IMR-90 (cell line): ENCODE measurements at regions not wholly inside any gene's neighbourhood (a gene's known extent, or its start where the extent isn't known, plus 50 kb on each side); places are given as distances from the start of the nearest gene placed in this dataset.

Source experiments
- ATAC-seq: fragments of 200-7000 bp; cut with Tn5 transposase; 2 replicates; pipeline ENCODE4 v1.9.1; 2020; ENCODE audit warnings: low read depth, mild to moderate bottlenecking, moderate library complexity
- BruUV-seq: library from RNA; stranded (reverse); fragments of 400-500 nt; replicated peaks from 2 replicates; lab custom pipeline; 2021; lab: Mats Ljungman, UMichigan
- CTCF ChIA-PET: fragments of 300-600 bp; formaldehyde crosslinking; extraction: SDS; loops from one replicate; lab custom pipeline; 2021; ENCODE audit warnings: antibody characterized with exemption; lab: Yijun Ruan, JAX
- POLR2A ChIA-PET: fragments of 300-600 bp; sonication (Branson Sonifier 250); formaldehyde crosslinking; loops from one replicate; lab custom pipeline; 2022; ENCODE audit warnings: antibody characterized with exemption; ENCODE audit not compliant: unreplicated experiment; lab: Charles Lee
- DNase-seq: peaks from one replicate; pipeline ENCODE4 v3.0.0; 2013
- H2AFZ ChIP-seq: replicated peaks from 2 replicates; pipeline ENCODE3; 2013; ENCODE audit warnings: low read length, mild to moderate bottlenecking; ENCODE audit not compliant: poor library complexity
- H2AK5ac ChIP-seq: 2 replicates; pipeline ENCODE4 v1.6.1; 2013; ENCODE audit warnings: low read depth, low read length, inconsistent platforms
- H2AK9ac ChIP-seq: replicated peaks from 2 replicates; pipeline ENCODE3; 2013; ENCODE audit warnings: mild to moderate bottlenecking, low read depth, low read length, moderate library complexity; ENCODE audit not compliant: poor library complexity
- H2BK120ac ChIP-seq: 2 replicates; pipeline ENCODE4 v1.6.1; 2013; ENCODE audit warnings: low read depth, low read length, inconsistent platforms
- H2BK15ac ChIP-seq: 3 replicates; pipeline ENCODE4 v1.6.1; 2013; ENCODE audit warnings: low read depth, low read length, inconsistent platforms
- H2BK20ac ChIP-seq: 2 replicates; pipeline ENCODE4 v1.6.1; 2013; ENCODE audit warnings: low read depth, mild to moderate bottlenecking, inconsistent platforms, low read length, moderate library complexity
- H2BK5ac ChIP-seq: 2 replicates; pipeline ENCODE4 v1.6.1; 2013; ENCODE audit warnings: mild to moderate bottlenecking, low read depth, low read length, inconsistent platforms; ENCODE audit not compliant: poor library complexity, severe bottlenecking
- H3K14ac ChIP-seq: replicated peaks from 2 replicates; pipeline ENCODE4 v1.6.1; 2013; ENCODE audit warnings: low read depth, low read length, inconsistent platforms
- H3K18ac ChIP-seq: 2 replicates; pipeline ENCODE4 v1.6.1; 2013; ENCODE audit warnings: low read depth, low read length, control low read depth
- H3K23ac ChIP-seq: 2 replicates; pipeline ENCODE4 v1.6.1; 2013; ENCODE audit warnings: low read depth, low read length, inconsistent platforms
- H3K27ac ChIP-seq: 2 replicates; pipeline ENCODE4 v1.5.1; 2013; ENCODE audit warnings: mild to moderate bottlenecking, control low read depth, low read length; ENCODE audit not compliant: insufficient read depth
- H3K27me3 ChIP-seq: 2 replicates; pipeline ENCODE4 v1.6.1; 2013; ENCODE audit warnings: low read length; ENCODE audit not compliant: control insufficient read depth, insufficient read depth
- H3K36me3 ChIP-seq: 2 replicates; pipeline ENCODE4 v1.6.1; 2013; ENCODE audit warnings: low read length, mixed read lengths; ENCODE audit not compliant: control insufficient read depth, insufficient read depth
- H3K4ac ChIP-seq: 2 replicates; pipeline ENCODE4 v1.6.1; 2013; ENCODE audit warnings: low read depth, low read length, inconsistent platforms
- H3K4me1 ChIP-seq: 2 replicates; pipeline ENCODE4 v1.6.1; 2013; ENCODE audit warnings: low read length, mixed read lengths; ENCODE audit not compliant: control insufficient read depth, insufficient read depth
- H3K4me2 ChIP-seq: 2 replicates; pipeline ENCODE4 v1.6.1; 2013; ENCODE audit warnings: low read depth, mild to moderate bottlenecking, control low read depth, low read length, moderate library complexity
- H3K4me3 ChIP-seq: 2 replicates; pipeline ENCODE4 v1.5.1; 2013; ENCODE audit warnings: low read depth, mild to moderate bottlenecking, control low read depth, low read length, moderate library complexity; ENCODE audit not compliant: insufficient read depth
- H3K56ac ChIP-seq: 2 replicates; pipeline ENCODE4 v1.6.1; 2013; ENCODE audit warnings: low read length, inconsistent platforms; ENCODE audit not compliant: insufficient read depth; ENCODE audit errors: extremely low read depth
- H3K79me1 ChIP-seq, 2 experiments: 2 replicates each; pipeline ENCODE4 v1.6.1; 2013; ENCODE audit warnings: low read length in 2 of 2, inconsistent platforms in 1 of 2, low read depth in 1 of 2
- H3K9ac ChIP-seq: 2 replicates; pipeline ENCODE4 v1.6.1; 2013; ENCODE audit warnings: low read depth, low read length, control low read depth
- H3K9me1 ChIP-seq: 2 replicates; pipeline ENCODE4 v1.6.1; 2013; ENCODE audit warnings: low read length, inconsistent platforms; ENCODE audit not compliant: insufficient read depth
- H3K9me3 ChIP-seq: 2 replicates; pipeline ENCODE4 v1.6.1; 2013; ENCODE audit warnings: low read length; ENCODE audit not compliant: control insufficient read depth, insufficient read depth
- H4K20me1 ChIP-seq: 2 replicates; pipeline ENCODE4 v1.6.1; 2013; ENCODE audit warnings: low read length, inconsistent platforms; ENCODE audit not compliant: insufficient read depth
- H4K5ac ChIP-seq: 2 replicates; pipeline ENCODE4 v1.6.1; 2013; ENCODE audit warnings: mild to moderate bottlenecking, low read depth, low read length, control low read depth
- H4K8ac ChIP-seq, 2 experiments: 2 replicates each; pipeline ENCODE4 v1.6.1; 2013; ENCODE audit warnings: low read depth in 2 of 2, low read length in 2 of 2, control low read depth in 1 of 2, inconsistent platforms in 1 of 2
- H4K91ac ChIP-seq: 2 replicates; pipeline ENCODE4 v1.6.1; 2013; ENCODE audit warnings: low read depth, low read length, inconsistent platforms; ENCODE audit not compliant: insufficient read depth
- BHLHE40 ChIP-seq: fragments of 150-350 bp; IDR thresholded peaks from 2 replicates; pipeline ENCODE4 v1.6.1; 2016; ENCODE audit warnings: mild to moderate bottlenecking, low read depth, low read length
- CEBPB ChIP-seq: IDR thresholded peaks from 2 replicates; pipeline ENCODE4 v1.6.1; 2012; ENCODE audit warnings: low read depth, low read length, improper control_type of control experiment
- CHD1 ChIP-seq: IDR thresholded peaks from 2 replicates; pipeline ENCODE4 v1.6.1; 2012; ENCODE audit warnings: low read depth, low read length, improper control_type of control experiment
- CTCF ChIP-seq: conservative IDR thresholded peaks from 2 replicates; pipeline ENCODE4 v1.5.1; 2012; ENCODE audit warnings: mild to moderate bottlenecking, low read depth, low read length, improper control_type of control experiment
- MAFK ChIP-seq: IDR thresholded peaks from 2 replicates; pipeline ENCODE4 v1.6.1; 2012; ENCODE audit warnings: low read depth, low read length, improper control_type of control experiment
- MAZ ChIP-seq: IDR thresholded peaks from 2 replicates; pipeline ENCODE4 v1.6.1; 2012; ENCODE audit warnings: low read depth, mild to moderate bottlenecking, low read length, improper control_type of control experiment, moderate library complexity, borderline replicate concordance
- MXI1 ChIP-seq: IDR thresholded peaks from 2 replicates; pipeline ENCODE4 v1.6.1; 2012; ENCODE audit warnings: low read depth, mild to moderate bottlenecking, low read length, moderate library complexity, borderline replicate concordance
- NFE2L2 ChIP-seq: fragments of 150-350 bp; IDR thresholded peaks from 2 replicates; pipeline ENCODE4 v1.6.1; 2016; ENCODE audit warnings: low read depth, mild to moderate bottlenecking, low read length
- POLR2A ChIP-seq: IDR thresholded peaks from 2 replicates; pipeline ENCODE4 v1.6.1; 2012; ENCODE audit warnings: mild to moderate bottlenecking, low read depth, low read length
- RAD21 ChIP-seq: IDR thresholded peaks from 2 replicates; pipeline ENCODE4 v1.6.1; 2012; ENCODE audit warnings: low read length, improper control_type of control experiment
- RCOR1 ChIP-seq: IDR thresholded peaks from 2 replicates; pipeline ENCODE4 v1.6.1; 2012; ENCODE audit warnings: mild to moderate bottlenecking, low read length, improper control_type of control experiment; ENCODE audit not compliant: insufficient replicate concordance
- RFX5 ChIP-seq: IDR thresholded peaks from 2 replicates; pipeline ENCODE4 v1.8.0; 2012; ENCODE audit warnings: low read depth, mild to moderate bottlenecking, low read length, moderate library complexity
- SMC3 ChIP-seq: fragments of 150-350 bp; IDR thresholded peaks from 2 replicates; pipeline ENCODE4 v1.6.1; 2016; ENCODE audit warnings: low read depth, mild to moderate bottlenecking, antibody characterized with exemption, low read length, moderate library complexity
- WGBS, 2 experiments: methylation state at CpG; one replicate each; pipeline versions ENCODE4 v1.1.5 to v1.1.7; 2013; ENCODE audit warnings: missing lambda C conversion rate in 2 of 2; ENCODE audit not compliant: insufficient read length in 1 of 2; ENCODE audit errors: extremely low coverage in 2 of 2; 5-methylcytosine and 5-hydroxymethylcytosine counted together
- dilution Hi-C: fragments of 300-500 bp; cut with HindIII; formaldehyde crosslinking; loops from one replicate; pipeline ENCODE4 v1.14.3; 2018; ENCODE audit warnings: low sequenced_read_pairs; ENCODE audit not compliant: unreplicated experiment
- in situ Hi-C: fragments of 300-500 bp; cut with MboI; formaldehyde crosslinking; loops from 3 replicates; pipeline ENCODE4 v1.14.3; 2019; ENCODE audit warnings: low sequenced_read_pairs, inconsistent platforms, mixed read lengths
- intact Hi-C: fragments of 100-400 bp; cut with micrococcal nuclease; formaldehyde crosslinking; loops from 2 replicates; pipeline ENCODE4 v1.10.0; 2022
- TF ChIP-seq, protein P1 (sequence below): fragments of 150-350 bp; IDR thresholded peaks from 2 replicates; pipeline ENCODE4 v1.6.1; 2016; ENCODE audit warnings: low read depth, mild to moderate bottlenecking, low read length, moderate library complexity, borderline replicate concordance

DNA sequence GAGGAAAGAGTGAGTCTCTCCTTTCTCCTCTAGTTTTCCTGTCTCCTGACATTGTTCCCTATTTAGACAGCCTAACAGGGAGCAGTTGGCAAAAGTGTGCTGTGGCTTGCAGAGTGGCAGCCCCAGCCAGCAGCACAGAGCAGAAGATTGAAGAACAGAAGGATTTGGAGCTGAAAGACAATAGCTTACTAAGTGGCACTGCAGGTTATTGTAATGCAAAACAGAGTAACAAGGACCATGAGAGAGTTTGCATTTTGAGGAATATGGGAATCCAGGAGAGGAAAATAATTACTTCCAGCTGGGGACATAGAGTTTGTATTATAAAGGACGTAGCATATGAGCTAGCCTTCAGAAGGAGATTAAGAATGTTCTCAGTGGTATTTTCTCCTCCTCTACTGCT is 342.4 kb downstream of the AKAIN1 start:
- intact Hi-C loops, result no loop called here

More for the DNA sequence above, 342.4 kb downstream of the AKAIN1 start:
- Histone ChIP-seq H2BK5ac (no peak overlapping the region), H2BK120ac (no peak overlapping the region), H4K20me1 (no peaks in the 10 kb centered on the region), H3K36me3 (no peaks in the 10 kb centered on the region), H4K91ac (no peak overlapping the region), H3K4me3 (no peak overlapping the region), H2AFZ (no peak overlapping the region), H2BK20ac (no peak overlapping the region), H3K23ac (no peak overlapping the region), H3K4me2 (no peak overlapping the region), H2AK5ac (no peak overlapping the region), H3K18ac (no peak overlapping the region), H3K9me1 (no peaks in the 10 kb centered on the region), H3K9me3 (peaks cover 19% of the 10 kb centered on the region), H4K8ac (no peak overlapping the region), H3K27me3 (no peaks in the 10 kb centered on the region), H3K56ac (no peak overlapping the region), H3K14ac (no peak overlapping the region), H3K9ac (no peak overlapping the region), H2BK15ac (no peak overlapping the region), H3K4ac (no peak overlapping the region), H4K5ac (no peak overlapping the region), H2AK9ac (no peak overlapping the region), H3K79me1 (no peaks in the 10 kb centered on the region), H3K27ac (no peak overlapping the region), H3K4me1 (no peaks in the 10 kb centered on the region)
- no TSS peak for BruUV-seq
- ATAC-seq, result no peak
- DNase-seq, result no peak
- POLR2A ChIA-PET, result no interaction called here
- CTCF ChIA-PET, result no interaction called here
- WGBS, 2 experiments, result no CpG with 5 or more reads among the region's 1 CpG
- in situ Hi-C loops, result no loop called here
- TF ChIP-seq CHD1 (no peak), RFX5 (no peak), RCOR1 (no peak), CEBPB (no peak), BHLHE40 (no peak), MAZ (no peak), MXI1 (no peak), SMC3 (no peak), RAD21 (no peak), CTCF (no peak), POLR2A (no peak), NFE2L2 (no peak), MAFK (no peak)
- TF ChIP-seq, protein P1, sequence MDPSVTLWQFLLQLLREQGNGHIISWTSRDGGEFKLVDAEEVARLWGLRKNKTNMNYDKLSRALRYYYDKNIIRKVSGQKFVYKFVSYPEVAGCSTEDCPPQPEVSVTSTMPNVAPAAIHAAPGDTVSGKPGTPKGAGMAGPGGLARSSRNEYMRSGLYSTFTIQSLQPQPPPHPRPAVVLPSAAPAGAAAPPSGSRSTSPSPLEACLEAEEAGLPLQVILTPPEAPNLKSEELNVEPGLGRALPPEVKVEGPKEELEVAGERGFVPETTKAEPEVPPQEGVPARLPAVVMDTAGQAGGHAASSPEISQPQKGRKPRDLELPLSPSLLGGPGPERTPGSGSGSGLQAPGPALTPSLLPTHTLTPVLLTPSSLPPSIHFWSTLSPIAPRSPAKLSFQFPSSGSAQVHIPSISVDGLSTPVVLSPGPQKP, result no peak
- dilution Hi-C loops, result no loop called here
